ENCODE measurements at regions not wholly inside any gene's neighbourhood (a gene's known extent, or its start where the extent isn't known, plus 50 kb on each side); places are given as distances from the start of the nearest gene placed in this dataset.

- peaks cover 37 to 55% of the 10 kb centered on the region in 2 experiments for H3K4me1 ChIP-seq (ENCODE audit: control insufficient read depth in 1 of 2, insufficient read depth in 1 of 2, low read depth in 1 of 2, low read length in 1 of 2)
- no peaks in the 10 kb centered on the region for H3K27me3 ChIP-seq
- TF ChIP-seq CTCF (IDR thresholded peaks at IDR 0.05): no peak
- H3K4me3 ChIP-seq (ENCODE audit: low read depth in 1 of 2, low read length in 1 of 2): no peak overlapping the region
- no peaks in the 10 kb centered on the region for H3K9me3 ChIP-seq
- no peaks in the 10 kb centered on the region for H3K36me3 ChIP-seq
- H3K27ac ChIP-seq: no peak overlapping the region
These were observed 342.1 kb upstream of the RGS6 start for GRCh38 chr14:71590131-71590530.

GRCh38 chr14:71591231-71591630 lies 341.0 kb upstream of the RGS6 start:
- H3K27ac ChIP-seq: peak overlapping the region; percentile 76
- H3K9me3 ChIP-seq: no peaks in the 10 kb centered on the region
- no peaks in the 10 kb centered on the region for H3K27me3 ChIP-seq
- H3K4me3 ChIP-seq (ENCODE audit: low read depth in 1 of 2, low read length in 1 of 2): no peak overlapping the region
- H3K4me1 ChIP-seq (ENCODE audit: control insufficient read depth in 1 of 2, insufficient read depth in 1 of 2, low read depth in 1 of 2, low read length in 1 of 2): peaks cover 33 to 50% of the 10 kb centered on the region in 2 experiments
- TF ChIP-seq CTCF (IDR thresholded peaks at IDR 0.05): no peak
- H3K36me3 ChIP-seq: no peaks in the 10 kb centered on the region

GRCh38 chr14:71591929-71592328 lies 340.3 kb upstream of the RGS6 start:
- Histone ChIP-seq H3K27ac (peak overlapping the region; percentile 76), H3K27me3 (no peaks in the 10 kb centered on the region), H3K4me1 (ENCODE audit: control insufficient read depth in 1 of 2, insufficient read depth in 1 of 2, low read depth in 1 of 2, low read length in 1 of 2) (peaks cover 34 to 51% of the 10 kb centered on the region in 2 experiments), H3K4me3 (ENCODE audit: low read depth in 1 of 2, low read length in 1 of 2) (peak overlapping the region in 1 of 2 experiments; percentile 18), H3K9me3 (no peaks in the 10 kb centered on the region), H3K36me3 (no peaks in the 10 kb centered on the region)
- TF ChIP-seq CTCF (IDR thresholded peaks at IDR 0.05): no peak

- H3K4me3 ChIP-seq (ENCODE audit: low read depth in 1 of 2, low read length in 1 of 2): peak overlapping the region in 1 of 2 experiments; percentile 1
- H3K36me3 ChIP-seq: no peaks in the 10 kb centered on the region
- TF ChIP-seq CTCF (IDR thresholded peaks at IDR 0.05): no peak
- H3K27me3 ChIP-seq: no peaks in the 10 kb centered on the region
- peaks cover 38 to 55% of the 10 kb centered on the region in 2 experiments for H3K4me1 ChIP-seq (ENCODE audit: control insufficient read depth in 1 of 2, insufficient read depth in 1 of 2, low read depth in 1 of 2, low read length in 1 of 2)
- H3K9me3 ChIP-seq: no peaks in the 10 kb centered on the region
- H3K27ac ChIP-seq: peak overlapping the region; percentile 76
These were observed 339.9 kb upstream of the RGS6 start for GRCh38 chr14:71592361-71592760.

- TF ChIP-seq CTCF (IDR thresholded peaks at IDR 0.05): no peak
- no peak overlapping the region for H3K4me3 ChIP-seq (ENCODE audit: low read depth in 1 of 2, low read length in 1 of 2)
- H3K9me3 ChIP-seq: no peaks in the 10 kb centered on the region
- H3K4me1 ChIP-seq (ENCODE audit: control insufficient read depth in 1 of 2, insufficient read depth in 1 of 2, low read depth in 1 of 2, low read length in 1 of 2): peaks cover 54 to 69% of the 10 kb centered on the region in 2 experiments
- no peaks in the 10 kb centered on the region for H3K27me3 ChIP-seq
- no peaks in the 10 kb centered on the region for H3K36me3 ChIP-seq
- H3K27ac ChIP-seq: peak overlapping the region; percentile 11
These were observed 338.3 kb upstream of the RGS6 start for GRCh38 chr14:71593966-71594365.

GRCh38 chr14:71594821-71595220 lies 337.4 kb upstream of the RGS6 start:
- no peaks in the 10 kb centered on the region for H3K27me3 ChIP-seq
- no peak overlapping the region for H3K27ac ChIP-seq
- no peak overlapping the region for H3K4me3 ChIP-seq (ENCODE audit: low read depth in 1 of 2, low read length in 1 of 2)
- peaks cover 49 to 61% of the 10 kb centered on the region in 2 experiments for H3K4me1 ChIP-seq (ENCODE audit: control insufficient read depth in 1 of 2, insufficient read depth in 1 of 2, low read depth in 1 of 2, low read length in 1 of 2)
- no peaks in the 10 kb centered on the region for H3K36me3 ChIP-seq
- no peaks in the 10 kb centered on the region for H3K9me3 ChIP-seq
- no peak for TF ChIP-seq CTCF (IDR thresholded peaks at IDR 0.05)
